AG09309 (cell line): ENCODE measurements at regions not wholly inside any gene's neighbourhood (a gene's known extent, or its start where the extent isn't known, plus 50 kb on each side); places are given as distances from the start of the nearest gene placed in this dataset.

Source experiments
- DNase-seq: peaks from one replicate; pipeline ENCODE4 v3.0.0-alpha.2; 2010; ENCODE audit warnings: low read depth
- H3K4me3 ChIP-seq: 2 replicates; pipeline ENCODE4 v1.5.1; 2011; ENCODE audit warnings: mild to moderate bottlenecking, low read depth, low read length, moderate library complexity; ENCODE audit not compliant: control insufficient read depth
- CTCF ChIP-seq: IDR thresholded peaks from 2 replicates; pipeline ENCODE4 v1.5.1; 2011; ENCODE audit warnings: mild to moderate bottlenecking, low read depth, low read length, inconsistent platforms; ENCODE audit not compliant: insufficient read depth, control insufficient read depth; ENCODE audit errors: missing control alignments

DNA sequence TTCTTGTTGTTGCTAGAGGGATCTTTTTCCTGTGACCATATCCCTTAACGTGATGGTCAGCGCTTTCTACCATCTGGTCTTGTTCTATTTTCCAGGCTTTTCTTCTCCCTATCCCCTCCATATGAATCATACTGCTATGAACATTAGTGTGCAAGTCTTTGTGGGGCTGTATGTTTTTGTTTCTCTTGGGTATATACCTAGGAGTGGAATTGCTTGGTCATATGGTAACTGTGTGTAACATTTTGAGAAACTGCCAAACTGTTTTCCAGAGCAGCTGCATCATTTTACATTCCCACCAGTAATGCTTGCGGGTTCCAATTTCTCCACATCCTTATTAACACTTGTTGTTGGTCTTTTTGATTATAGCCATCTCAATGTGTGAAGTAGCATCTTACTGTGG lies 121.4 kb downstream of the SPRY1 start:
- no peak for TF ChIP-seq CTCF
- DNase-seq, result no peak
- no peak overlapping the region for H3K4me3 ChIP-seq

GRCh38 chr4:123520325-123520724 lies 123.7 kb downstream of the SPRY1 start:
- no peak for TF ChIP-seq CTCF
- DNase-seq, result no peak
- no peak overlapping the region for H3K4me3 ChIP-seq

DNA sequence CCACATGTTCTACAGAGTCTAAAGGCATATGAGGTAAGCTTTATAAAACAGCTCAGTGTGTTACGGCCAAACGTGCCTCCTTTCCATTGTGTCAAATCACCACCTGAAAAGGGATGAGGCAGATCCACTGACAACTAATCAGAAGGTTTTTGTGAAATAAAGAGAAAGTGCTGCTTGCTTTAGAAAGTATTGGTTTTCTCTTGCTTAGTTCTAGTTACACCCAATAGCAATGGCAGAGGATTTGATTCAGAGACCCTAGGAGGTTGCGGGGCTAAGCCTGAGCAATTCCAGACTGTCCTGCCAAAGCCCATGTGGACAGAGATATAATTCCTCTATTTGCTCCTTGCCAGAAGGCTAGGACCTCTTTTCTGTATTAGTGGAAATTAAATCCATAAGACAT lies 125.5 kb downstream of the SPRY1 start:
- TF ChIP-seq CTCF, result no peak
- DNase-seq, result no peak
- H3K4me3 ChIP-seq, result no peak overlapping the region

GRCh38 chr4:123522646-123523045 lies 126.1 kb downstream of the SPRY1 start:
- DNase-seq, result no peak
- TF ChIP-seq CTCF, result no peak

DNA sequence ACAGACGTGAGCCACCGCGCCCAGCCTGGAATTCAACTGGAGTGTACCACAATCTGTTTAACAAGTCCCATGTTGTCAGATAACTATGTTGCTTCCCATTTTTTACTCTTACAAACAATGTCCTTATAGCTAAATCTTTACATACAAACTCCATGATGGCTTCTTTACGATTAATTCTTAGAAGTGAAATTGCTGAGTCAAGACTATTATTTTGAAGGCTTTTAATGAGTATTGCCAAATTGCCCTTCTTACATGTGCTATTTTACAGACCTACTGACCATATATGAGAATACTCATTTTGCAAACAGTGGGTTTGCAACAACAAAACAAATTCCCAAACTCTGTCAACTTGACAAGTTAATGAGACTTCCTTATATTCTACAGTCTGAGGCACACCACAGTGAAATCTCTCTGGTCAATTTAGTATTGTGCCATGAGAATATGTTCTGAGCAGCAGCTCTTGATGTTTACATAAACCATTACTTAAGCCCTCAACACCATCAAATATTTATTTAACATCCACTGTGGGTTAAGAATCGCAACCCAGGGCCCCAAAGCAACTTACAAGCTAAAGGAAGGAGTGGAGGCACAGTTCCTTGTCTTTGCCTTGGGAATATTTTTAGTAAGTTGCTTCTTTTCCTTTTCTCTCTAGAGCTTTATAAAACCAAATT lies 128.5 kb downstream of the SPRY1 start:
- TF ChIP-seq CTCF, result no peak
- no peak overlapping the region for H3K4me3 ChIP-seq
- no peak for DNase-seq

More at GRCh38 chr4:123522646-123523045, 126.1 kb downstream of the SPRY1 start:
- H3K4me3 ChIP-seq, result no peak overlapping the region

- DNase-seq, result no peak
- no peak overlapping the region for H3K4me3 ChIP-seq
- TF ChIP-seq CTCF, result no peak
Observed at GRCh38 chr4:123526511-123526910, 129.9 kb downstream of the SPRY1 start.

GRCh38 chr4:123528501-123529277 lies 132.1 kb downstream of the SPRY1 start:
- no peak overlapping the region for H3K4me3 ChIP-seq
- DNase-seq, result no peak
- no peak for TF ChIP-seq CTCF
